ENCODE measurements at regions not wholly inside any gene's neighbourhood (a gene's known extent, or its start where the extent isn't known, plus 50 kb on each side); places are given as distances from the start of the nearest gene placed in this dataset.

- no peak overlapping the region for H3K4me3 ChIP-seq (ENCODE audit: low read depth, low read length)
- TF ChIP-seq CTCF (IDR thresholded peaks at IDR 0.05; ENCODE audit: low read depth, low read length): no peak
These were observed 67.3 kb upstream of the STK38L start for GRCh38 chr12:27176765-27177164.

GRCh38 chr12:27177706-27178105, 66.4 kb upstream of the STK38L start:
- no peak overlapping the region for H3K4me3 ChIP-seq (ENCODE audit: low read depth, low read length)
- TF ChIP-seq CTCF (IDR thresholded peaks at IDR 0.05; ENCODE audit: low read depth, low read length): no peak

GRCh38 chr12:27178255-27178654, 65.8 kb upstream of the STK38L start:
- TF ChIP-seq CTCF (IDR thresholded peaks at IDR 0.05; ENCODE audit: low read depth, low read length): no peak
- H3K4me3 ChIP-seq (ENCODE audit: low read depth, low read length): no peak overlapping the region

- H3K4me3 ChIP-seq (ENCODE audit: low read depth, low read length): no peak overlapping the region
These were observed 65.2 kb upstream of the STK38L start for GRCh38 chr12:27178723-27179399.

DNA sequence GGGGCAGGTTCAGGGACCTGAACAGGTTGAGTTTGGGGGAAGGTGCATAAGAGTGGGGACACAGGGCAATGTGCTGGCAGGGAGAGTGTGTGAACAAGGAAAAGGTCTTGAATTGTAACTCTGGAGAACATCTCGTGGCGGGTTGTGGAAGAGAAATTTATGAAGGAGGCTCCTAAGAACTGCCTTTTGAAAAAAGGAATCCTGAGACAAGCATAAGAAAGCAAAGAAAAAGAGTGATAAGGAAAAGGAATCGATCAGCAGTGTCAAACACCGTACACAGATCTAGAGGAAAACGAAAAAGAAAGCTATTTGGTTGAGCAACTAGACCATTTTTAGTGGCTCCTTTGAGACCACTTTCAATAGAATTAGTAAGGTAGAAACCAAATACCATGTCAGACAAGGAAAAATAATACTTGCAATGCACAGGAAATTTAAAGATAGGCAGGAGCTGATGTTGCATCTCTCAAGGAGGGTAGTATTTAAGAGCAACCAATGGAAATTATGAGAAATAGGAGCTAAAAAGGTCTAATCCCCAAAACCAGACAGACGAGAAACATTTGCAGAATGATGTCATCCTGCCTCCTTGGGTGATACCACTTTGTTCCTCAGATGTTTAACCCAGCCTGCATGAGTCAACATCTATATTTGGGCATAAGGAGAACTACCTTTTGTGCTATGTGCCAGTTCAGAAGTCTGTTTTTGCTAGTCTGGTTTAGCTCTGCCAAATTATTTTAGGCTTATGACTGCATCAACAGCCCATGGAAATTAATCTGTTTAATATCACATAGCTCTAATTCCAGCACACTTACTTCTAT, 64.5 kb upstream of the STK38L start:
- no peak for TF ChIP-seq CTCF (IDR thresholded peaks at IDR 0.05; ENCODE audit: low read depth, low read length)

More at GRCh38 chr12:27178723-27179399, 65.2 kb upstream of the STK38L start:
- TF ChIP-seq CTCF (IDR thresholded peaks at IDR 0.05; ENCODE audit: low read depth, low read length): no peak

GRCh38 chr12:27180906-27181505, 63.1 kb upstream of the STK38L start:
- no peak overlapping the region for H3K4me3 ChIP-seq (ENCODE audit: low read depth, low read length)
- TF ChIP-seq CTCF (IDR thresholded peaks at IDR 0.05; ENCODE audit: low read depth, low read length): no peak

More for the DNA sequence above, 64.5 kb upstream of the STK38L start:
- no peak overlapping the region for H3K4me3 ChIP-seq (ENCODE audit: low read depth, low read length)

DNA sequence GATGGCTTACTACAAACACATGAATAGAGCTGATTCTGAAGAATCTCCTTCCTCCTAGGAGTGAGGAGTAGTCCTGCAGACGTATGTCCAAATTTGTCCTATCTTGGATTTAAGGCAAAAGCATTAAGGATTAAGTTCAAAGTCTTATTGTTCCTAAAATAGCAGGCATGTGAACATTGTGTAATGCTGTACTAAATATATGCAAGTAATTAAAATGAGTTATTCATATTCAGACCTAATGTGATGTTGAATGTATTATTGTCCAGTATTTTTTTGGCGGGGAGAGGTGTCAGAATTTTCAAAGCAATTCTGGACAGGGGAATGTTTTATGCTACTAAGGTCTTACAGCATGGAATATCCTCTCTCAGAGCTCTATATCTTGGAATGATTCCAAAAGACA, 60.7 kb upstream of the STK38L start:
- no peak for TF ChIP-seq CTCF (IDR thresholded peaks at IDR 0.05; ENCODE audit: low read depth, low read length)
- no peak overlapping the region for H3K4me3 ChIP-seq (ENCODE audit: low read depth, low read length)
